ENCODE measurements at regions not wholly inside any gene's neighbourhood (a gene's known extent, or its start where the extent isn't known, plus 50 kb on each side); places are given as distances from the start of the nearest gene placed in this dataset.

- no peaks in the 10 kb centered on the region for H3K36me3 ChIP-seq
- TF ChIP-seq, protein P1, sequence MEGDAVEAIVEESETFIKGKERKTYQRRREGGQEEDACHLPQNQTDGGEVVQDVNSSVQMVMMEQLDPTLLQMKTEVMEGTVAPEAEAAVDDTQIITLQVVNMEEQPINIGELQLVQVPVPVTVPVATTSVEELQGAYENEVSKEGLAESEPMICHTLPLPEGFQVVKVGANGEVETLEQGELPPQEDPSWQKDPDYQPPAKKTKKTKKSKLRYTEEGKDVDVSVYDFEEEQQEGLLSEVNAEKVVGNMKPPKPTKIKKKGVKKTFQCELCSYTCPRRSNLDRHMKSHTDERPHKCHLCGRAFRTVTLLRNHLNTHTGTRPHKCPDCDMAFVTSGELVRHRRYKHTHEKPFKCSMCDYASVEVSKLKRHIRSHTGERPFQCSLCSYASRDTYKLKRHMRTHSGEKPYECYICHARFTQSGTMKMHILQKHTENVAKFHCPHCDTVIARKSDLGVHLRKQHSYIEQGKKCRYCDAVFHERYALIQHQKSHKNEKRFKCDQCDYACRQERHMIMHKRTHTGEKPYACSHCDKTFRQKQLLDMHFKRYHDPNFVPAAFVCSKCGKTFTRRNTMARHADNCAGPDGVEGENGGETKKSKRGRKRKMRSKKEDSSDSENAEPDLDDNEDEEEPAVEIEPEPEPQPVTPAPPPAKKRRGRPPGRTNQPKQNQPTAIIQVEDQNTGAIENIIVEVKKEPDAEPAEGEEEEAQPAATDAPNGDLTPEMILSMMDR (IDR thresholded peaks at IDR 0.05), result no peak
- FAIRE-seq (no peak), DNase-seq (no peak), ATAC-seq (no peak)
- peaks cover 0 to 3% (median 0%) of the 10 kb centered on the region in 4 donors for H3K27me3 ChIP-seq
- H3K4me3 ChIP-seq, result no peak overlapping the region
- H3K9me3 ChIP-seq, result no peaks in the 10 kb centered on the region
- H3K4me1 ChIP-seq, result no peaks in the 10 kb centered on the region
- H3K27ac ChIP-seq, result no peak overlapping the region
- intact Hi-C loops (cut with DNase I), result no loop called here
- WGBS, 2 donors, result 66 to 68% methylated on average over 4 of the region's 4 CpGs
These were observed 50.3 kb downstream of the NALF2 start for GRCh38 chrX:69554321-69554947.

- ATAC-seq, result no peak
These were observed 51.4 kb downstream of the NALF2 start for GRCh38 chrX:69555481-69556041.

GRCh38 chrX:69556060-69557011, 52.2 kb downstream of the NALF2 start:
- FAIRE-seq, result no peak
- DNase-seq, result peak in 3 of 6 donors; percentile 19 to 59 (median 20)
- Histone ChIP-seq H3K27ac (no peak overlapping the region), H3K27me3 (peaks cover 0 to 3% (median 0%) of the 10 kb centered on the region in 4 donors), H3K4me3 (no peak overlapping the region), H3K4me1 (no peaks in the 10 kb centered on the region), H3K9me3 (no peaks in the 10 kb centered on the region), H3K36me3 (no peaks in the 10 kb centered on the region)
- TF ChIP-seq, protein P1 (IDR thresholded peaks at IDR 0.05), result no peak
- peak; percentile 84 to 92 (median 88) for ATAC-seq
- intact Hi-C loops (cut with DNase I), result no loop called here
- 59% methylated on average over 16 of the region's 16 CpGs for WGBS, 2 donors

More at GRCh38 chrX:69555481-69556041, 51.4 kb downstream of the NALF2 start:
- no peaks in the 10 kb centered on the region for H3K4me1 ChIP-seq
- DNase-seq (no peak), FAIRE-seq (no peak)
- H3K27me3 ChIP-seq, result peaks cover 0 to 3% (median 0%) of the 10 kb centered on the region in 4 donors
- TF ChIP-seq, protein P1 (IDR thresholded peaks at IDR 0.05), result no peak
- H3K4me3 ChIP-seq, result no peak overlapping the region
- 73 to 89% methylated on average over 6 of the region's 6 CpGs for WGBS, 2 donors
- H3K36me3 ChIP-seq, result no peaks in the 10 kb centered on the region
- no peaks in the 10 kb centered on the region for H3K9me3 ChIP-seq
- intact Hi-C loops (cut with DNase I), result no loop called here
- H3K27ac ChIP-seq, result no peak overlapping the region

- 11 to 33% methylated on average over 1 of the region's 1 CpG for WGBS, 2 donors
- ATAC-seq (no peak), FAIRE-seq (no peak), DNase-seq (no peak)
- no peaks in the 10 kb centered on the region for H3K4me1 ChIP-seq
- no peak overlapping the region for H3K4me3 ChIP-seq
- H3K27me3 ChIP-seq, result no peaks in the 10 kb centered on the region
- TF ChIP-seq, protein P1 (IDR thresholded peaks at IDR 0.05), result no peak
- H3K27ac ChIP-seq, result no peak overlapping the region
- H3K36me3 ChIP-seq, result no peaks in the 10 kb centered on the region
- intact Hi-C loops (cut with DNase I), result no loop called here
- no peaks in the 10 kb centered on the region for H3K9me3 ChIP-seq
These were observed 52.9 kb upstream of the EDA start for GRCh38 chrX:69562904-69563578.

Measured in pancreas (tissue), 10 donors.